T-helper 1 cell treated with Interleukin-12 subunit alpha and Interleukin-12 subunit beta and Interleukin-4 antibody, amounts not matched to agents 30 μg/mL and 1 μg/mL, for 36 hours (primary cell): ENCODE measurements at regions not wholly inside any gene's neighbourhood (a gene's known extent, or its start where the extent isn't known, plus 50 kb on each side); places are given as distances from the start of the nearest gene placed in this dataset.
"Not testable (repeated sequence)": the region's sequence is repeated elsewhere in the genome, so short reads cannot be mapped to it uniquely, and the experiment has no call there.

Experiments
- H3K27ac Mint-ChIP-seq: one replicate; pipeline ENCODE4 v1.8.0; 2021; ENCODE audit warnings: mild to moderate bottlenecking, mixed read lengths
- H3K27me3 Mint-ChIP-seq: one replicate; pipeline ENCODE4 v1.8.0; 2021; ENCODE audit warnings: low read depth, mixed read lengths
- H3K36me3 Mint-ChIP-seq: one replicate; pipeline ENCODE4 v1.8.0; 2021; ENCODE audit warnings: low read depth, mixed read lengths
- H3K4me1 Mint-ChIP-seq: one replicate; pipeline ENCODE4 v1.8.0; 2021; ENCODE audit warnings: low read depth, mixed read lengths
- H3K4me3 Mint-ChIP-seq: one replicate; pipeline ENCODE4 v1.8.0; 2021; ENCODE audit warnings: mild to moderate bottlenecking, moderate library complexity, mixed read lengths
- H3K9me3 Mint-ChIP-seq: one replicate; pipeline ENCODE4 v1.8.0; 2021; ENCODE audit warnings: mixed read lengths

- H3K36me3 Mint-ChIP-seq = no peaks in the 10 kb centered on the region
- no peaks in the 10 kb centered on the region for H3K9me3 Mint-ChIP-seq
- no peaks in the 10 kb centered on the region for H3K27me3 Mint-ChIP-seq
- no peaks in the 10 kb centered on the region for H3K4me1 Mint-ChIP-seq
- no peak overlapping the region for H3K4me3 Mint-ChIP-seq
- no peak overlapping the region for H3K27ac Mint-ChIP-seq
Observed at GRCh38 chr6:76553256-76553655, 480.8 kb upstream of the IMPG1 start.

GRCh38 chr6:76552268-76552667 is 479.8 kb upstream of the IMPG1 start:
- no peak overlapping the region for H3K4me3 Mint-ChIP-seq
- H3K27ac Mint-ChIP-seq = no peak overlapping the region
- H3K9me3 Mint-ChIP-seq = no peaks in the 10 kb centered on the region
- no peaks in the 10 kb centered on the region for H3K27me3 Mint-ChIP-seq
- no peaks in the 10 kb centered on the region for H3K4me1 Mint-ChIP-seq
- H3K36me3 Mint-ChIP-seq = no peaks in the 10 kb centered on the region

GRCh38 chr6:76533661-76534060 is 461.2 kb upstream of the IMPG1 start:
- no peaks in the 10 kb centered on the region for H3K36me3 Mint-ChIP-seq
- no peaks in the 10 kb centered on the region for H3K4me1 Mint-ChIP-seq
- H3K27ac Mint-ChIP-seq = no peak overlapping the region
- no peaks in the 10 kb centered on the region for H3K27me3 Mint-ChIP-seq
- peaks cover 29% of the 10 kb centered on the region for H3K9me3 Mint-ChIP-seq
- H3K4me3 Mint-ChIP-seq = no peak overlapping the region

- Mint-ChIP-seq H3K9me3 (peaks cover 29% of the 10 kb centered on the region), H3K36me3 (no peaks in the 10 kb centered on the region), H3K4me3 (no peak overlapping the region), H3K4me1 (no peaks in the 10 kb centered on the region), H3K27me3 (no peaks in the 10 kb centered on the region), H3K27ac (no peak overlapping the region)
Observed at GRCh38 chr6:76532647-76533046, 460.2 kb upstream of the IMPG1 start.

DNA sequence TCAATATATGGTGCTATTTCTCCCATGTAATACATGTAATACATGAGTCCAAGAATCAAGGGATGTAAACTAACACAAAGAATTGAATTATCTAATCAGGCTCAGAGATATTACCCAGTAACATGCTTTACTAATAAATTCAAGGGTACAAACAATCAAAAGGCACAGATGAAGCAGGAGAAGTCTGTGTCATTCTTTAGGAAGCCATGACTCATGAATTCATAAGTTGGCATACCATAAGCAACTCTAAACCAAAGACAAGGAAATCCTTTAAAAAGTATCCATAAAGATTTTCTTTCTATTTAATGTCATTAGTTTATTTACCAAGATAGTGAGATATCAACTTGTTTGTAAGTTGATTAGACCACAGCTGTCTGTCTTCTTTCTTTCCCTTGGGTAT is 446.0 kb upstream of the IMPG1 start:
- Mint-ChIP-seq H3K36me3 (no peaks in the 10 kb centered on the region), H3K4me1 (no peaks in the 10 kb centered on the region), H3K27me3 (no peaks in the 10 kb centered on the region), H3K9me3 (peaks cover 14% of the 10 kb centered on the region), H3K27ac (no peak overlapping the region), H3K4me3 (no peak overlapping the region)

- Mint-ChIP-seq H3K9me3 (peaks cover 6% of the 10 kb centered on the region), H3K27me3 (no peaks in the 10 kb centered on the region), H3K4me3 (no peak overlapping the region), H3K36me3 (no peaks in the 10 kb centered on the region), H3K27ac (no peak overlapping the region), H3K4me1 (no peaks in the 10 kb centered on the region)
Observed at GRCh38 chr6:76516924-76517323, 444.5 kb upstream of the IMPG1 start.

- no peaks in the 10 kb centered on the region for H3K36me3 Mint-ChIP-seq
- H3K9me3 Mint-ChIP-seq = peaks cover 4% of the 10 kb centered on the region
- no peaks in the 10 kb centered on the region for H3K4me1 Mint-ChIP-seq
- no peak overlapping the region for H3K4me3 Mint-ChIP-seq
- H3K27me3 Mint-ChIP-seq = no peaks in the 10 kb centered on the region
- H3K27ac Mint-ChIP-seq = no peak overlapping the region
Observed at GRCh38 chr6:76510489-76510888, 438.0 kb upstream of the IMPG1 start.

DNA sequence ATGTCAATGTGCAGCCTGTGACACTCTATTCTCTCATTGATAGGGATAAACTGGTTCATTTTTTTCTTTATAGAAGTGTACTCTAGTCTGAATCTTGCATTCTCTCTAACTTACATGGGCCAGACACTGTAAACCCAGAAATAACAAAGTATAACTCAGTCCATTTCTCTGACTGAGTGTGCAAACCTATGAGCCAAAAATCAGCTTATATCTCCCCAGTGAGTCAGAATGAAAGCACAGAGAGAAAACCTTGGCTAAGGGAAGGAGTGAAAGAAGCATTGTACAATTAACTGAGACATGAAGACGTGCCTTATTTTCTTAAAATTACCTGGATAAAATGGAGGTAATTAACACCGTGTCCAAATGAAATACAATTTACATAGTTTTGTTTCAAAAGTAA is 436.9 kb upstream of the IMPG1 start:
- H3K4me1 Mint-ChIP-seq = no peaks in the 10 kb centered on the region
- H3K27ac Mint-ChIP-seq = no peak overlapping the region
- no peak overlapping the region for H3K4me3 Mint-ChIP-seq
- H3K9me3 Mint-ChIP-seq = peaks cover 4% of the 10 kb centered on the region
- no peaks in the 10 kb centered on the region for H3K27me3 Mint-ChIP-seq
- H3K36me3 Mint-ChIP-seq = no peaks in the 10 kb centered on the region

- H3K36me3 Mint-ChIP-seq = no peaks in the 10 kb centered on the region
- H3K4me1 Mint-ChIP-seq = no peaks in the 10 kb centered on the region
- no peaks in the 10 kb centered on the region for H3K27me3 Mint-ChIP-seq
- H3K27ac Mint-ChIP-seq = no peak overlapping the region
- H3K9me3 Mint-ChIP-seq = peaks cover 4% of the 10 kb centered on the region
- no peak overlapping the region for H3K4me3 Mint-ChIP-seq
Observed at GRCh38 chr6:76506808-76507207, 434.3 kb upstream of the IMPG1 start.

GRCh38 chr6:76495909-76496308 is 423.4 kb upstream of the IMPG1 start:
- Mint-ChIP-seq H3K36me3 (no peaks in the 10 kb centered on the region), H3K27ac (no peak overlapping the region), H3K9me3 (peaks cover 21% of the 10 kb centered on the region), H3K4me3 (no peak overlapping the region), H3K4me1 (no peaks in the 10 kb centered on the region), H3K27me3 (no peaks in the 10 kb centered on the region)

- H3K27ac Mint-ChIP-seq, H3K4me1 Mint-ChIP-seq, H3K36me3 Mint-ChIP-seq, H3K4me3 Mint-ChIP-seq, H3K27me3 Mint-ChIP-seq: not testable (repeated sequence)
- H3K9me3 Mint-ChIP-seq = peaks cover 30% of the 10 kb centered on the region
Observed at GRCh38 chr6:76491376-76491775, 418.9 kb upstream of the IMPG1 start.

- H3K36me3 Mint-ChIP-seq = no peaks in the 10 kb centered on the region
- H3K4me1 Mint-ChIP-seq = no peaks in the 10 kb centered on the region
- no peaks in the 10 kb centered on the region for H3K27me3 Mint-ChIP-seq
Observed at GRCh38 chr6:76490456-76490855, 418.0 kb upstream of the IMPG1 start.

DNA sequence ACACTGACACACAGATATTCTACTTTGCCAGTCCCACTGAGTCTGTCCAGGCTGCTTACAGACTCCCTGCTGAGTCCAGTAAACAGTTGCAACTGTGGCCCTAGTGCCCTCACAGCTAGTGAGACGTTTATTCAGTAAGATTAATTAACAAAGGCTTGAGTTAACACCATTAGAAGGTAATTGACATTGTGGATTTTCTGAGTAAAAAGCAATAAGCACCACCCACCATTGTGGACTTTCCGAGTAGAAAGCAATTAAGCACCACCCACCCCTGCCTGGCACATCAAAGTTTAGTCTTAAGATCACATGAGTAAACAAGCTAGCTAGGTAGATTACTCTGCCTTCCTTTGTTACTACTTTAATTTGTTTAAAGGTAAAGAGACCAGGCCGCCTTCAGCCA is 408.6 kb upstream of the IMPG1 start:
- H3K4me3 Mint-ChIP-seq = no peak overlapping the region
- H3K9me3 Mint-ChIP-seq = peaks cover 21% of the 10 kb centered on the region
- H3K27ac Mint-ChIP-seq = no peak overlapping the region
- no peaks in the 10 kb centered on the region for H3K4me1 Mint-ChIP-seq
- H3K36me3 Mint-ChIP-seq = no peaks in the 10 kb centered on the region
- H3K27me3 Mint-ChIP-seq = no peaks in the 10 kb centered on the region

More at GRCh38 chr6:76490456-76490855, 418.0 kb upstream of the IMPG1 start:
- H3K4me3 Mint-ChIP-seq = no peak overlapping the region
- no peak overlapping the region for H3K27ac Mint-ChIP-seq
- H3K9me3 Mint-ChIP-seq = peaks cover 27% of the 10 kb centered on the region

- H3K27me3 Mint-ChIP-seq = no peaks in the 10 kb centered on the region
- no peaks in the 10 kb centered on the region for H3K36me3 Mint-ChIP-seq
- no peak overlapping the region for H3K27ac Mint-ChIP-seq
- H3K4me1 Mint-ChIP-seq = no peaks in the 10 kb centered on the region
- no peaks in the 10 kb centered on the region for H3K9me3 Mint-ChIP-seq
- no peak overlapping the region for H3K4me3 Mint-ChIP-seq
Observed at GRCh38 chr6:76472858-76473257, 400.4 kb upstream of the IMPG1 start.

DNA sequence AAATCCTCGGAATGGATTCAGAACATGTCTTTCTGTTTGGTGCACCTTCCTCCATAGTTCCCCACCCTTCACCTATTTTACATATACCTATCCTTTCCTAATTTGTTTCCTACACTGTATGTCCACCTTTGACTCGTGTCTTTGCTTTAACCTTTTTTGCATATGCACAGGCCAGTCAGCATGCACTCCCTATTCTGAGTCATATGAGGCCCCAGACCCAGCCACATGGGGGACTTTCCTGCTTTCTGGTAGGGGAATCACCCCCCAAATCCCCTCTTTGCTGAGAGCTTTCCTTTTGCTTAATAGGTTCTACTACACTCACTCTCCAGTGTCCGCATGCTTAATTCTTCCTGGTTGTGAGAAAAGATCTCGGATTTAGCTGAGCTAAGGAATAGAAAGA is 393.8 kb upstream of the IMPG1 start:
- no peaks in the 10 kb centered on the region for H3K36me3 Mint-ChIP-seq
- H3K27ac Mint-ChIP-seq = no peak overlapping the region
- H3K27me3 Mint-ChIP-seq = no peaks in the 10 kb centered on the region
- no peak overlapping the region for H3K4me3 Mint-ChIP-seq
- no peaks in the 10 kb centered on the region for H3K4me1 Mint-ChIP-seq
- no peaks in the 10 kb centered on the region for H3K9me3 Mint-ChIP-seq

- no peak overlapping the region for H3K4me3 Mint-ChIP-seq
- no peak overlapping the region for H3K27ac Mint-ChIP-seq
- H3K9me3 Mint-ChIP-seq = no peaks in the 10 kb centered on the region
- H3K36me3 Mint-ChIP-seq = no peaks in the 10 kb centered on the region
- no peaks in the 10 kb centered on the region for H3K27me3 Mint-ChIP-seq
- H3K4me1 Mint-ChIP-seq = no peaks in the 10 kb centered on the region
Observed at GRCh38 chr6:76465410-76465809, 392.9 kb upstream of the IMPG1 start.
